Pancreas (tissue), 10 donors: ENCODE measurements at regions not wholly inside any gene's neighbourhood (a gene's known extent, or its start where the extent isn't known, plus 50 kb on each side); places are given as distances from the start of the nearest gene placed in this dataset.

Source experiments
- ATAC-seq, 4 donors: fragments of 200-7000 bp; cut with Tn5 transposase; one replicate each; pipeline versions ENCODE4 v1.8.0 to v1.9.1; 2020; ENCODE audit warnings: mild to moderate bottlenecking in 4 of 4, moderate library complexity in 4 of 4
- DNase-seq, 6 donors: peaks; one replicate each; pipeline ENCODE4 v3.0.0-alpha.2; 2020
- FAIRE-seq: peaks from 2 replicates; lab custom pipeline; 2012; peaks lifted over from hg19 to GRCh38; lab: Jason Lieb, UNC
- H3K27ac ChIP-seq, 4 donors: fragments of 200-600 bp; sonication (generic); 1 replicate in 3 of 4; 2 replicates in 1 of 4; pipeline versions ENCODE4 v1.5.0 to v1.8.0; 2020
- H3K27me3 ChIP-seq, 4 donors: fragments of 200-600 bp; one replicate each; pipeline ENCODE4 v1.8.0; 2021
- H3K36me3 ChIP-seq, 3 donors: fragments of 200-600 bp; sonication (generic) in 1 of 3; one replicate each; pipeline versions ENCODE4 v1.5.0 to v1.8.0; 2020 to 2021
- H3K4me1 ChIP-seq, 3 donors: fragments of 200-600 bp; one replicate each; pipeline ENCODE4 v1.8.0; 2021
- H3K4me3 ChIP-seq, 4 donors: fragments of 200-600 bp; sonication (generic) in 2 of 4; one replicate each; pipeline versions ENCODE4 v1.5.0 to v1.8.0; 2020 to 2021
- H3K9me3 ChIP-seq, 4 donors: fragments of 200-600 bp; one replicate each; pipeline ENCODE4 v1.8.0; 2021
- WGBS, 2 donors: extraction: QIAGEN DNeasy Blood & Tissue Kit; methylation state at CpG; one replicate each; pipeline ENCODE4 v1.1.7; 2013; 5-methylcytosine and 5-hydroxymethylcytosine counted together
- intact Hi-C, 3 donors: fragments of 100-400 bp; cut with DNase I; formaldehyde crosslinking; loops; one replicate each; pipeline versions ENCODE4 v1.11.1 to v1.14.2; 2022
- TF ChIP-seq, protein P1 (sequence below), 4 donors: fragments of 200-600 bp; sonication (generic) in 3 of 4; IDR thresholded peaks; one replicate each; pipeline versions ENCODE4 v1.5.0 to v1.8.0; 2021; ENCODE audit warnings: antibody characterized with exemption in 4 of 4
- donor health status: healthy with polysubstance abuse.
- donor health status: DM: no; HTN: no; CAD: no; lungs with moderate emphysema.
- donor health status: DM: no; HTN: no; CAD: no.
- donor health status: control.
- donor health status: control.
- donor health status: Bipolar disorder and iron deficiency.
- donor health status: DM: yes; HTN: yes; CAD: no.
- donor health status: DM: no; HTN: no; CAD: no.
- donor health status: DM: no; HTN: no; CAD: no.
- donor health status: DM: yes; HTN: yes; CAD: no.

DNA sequence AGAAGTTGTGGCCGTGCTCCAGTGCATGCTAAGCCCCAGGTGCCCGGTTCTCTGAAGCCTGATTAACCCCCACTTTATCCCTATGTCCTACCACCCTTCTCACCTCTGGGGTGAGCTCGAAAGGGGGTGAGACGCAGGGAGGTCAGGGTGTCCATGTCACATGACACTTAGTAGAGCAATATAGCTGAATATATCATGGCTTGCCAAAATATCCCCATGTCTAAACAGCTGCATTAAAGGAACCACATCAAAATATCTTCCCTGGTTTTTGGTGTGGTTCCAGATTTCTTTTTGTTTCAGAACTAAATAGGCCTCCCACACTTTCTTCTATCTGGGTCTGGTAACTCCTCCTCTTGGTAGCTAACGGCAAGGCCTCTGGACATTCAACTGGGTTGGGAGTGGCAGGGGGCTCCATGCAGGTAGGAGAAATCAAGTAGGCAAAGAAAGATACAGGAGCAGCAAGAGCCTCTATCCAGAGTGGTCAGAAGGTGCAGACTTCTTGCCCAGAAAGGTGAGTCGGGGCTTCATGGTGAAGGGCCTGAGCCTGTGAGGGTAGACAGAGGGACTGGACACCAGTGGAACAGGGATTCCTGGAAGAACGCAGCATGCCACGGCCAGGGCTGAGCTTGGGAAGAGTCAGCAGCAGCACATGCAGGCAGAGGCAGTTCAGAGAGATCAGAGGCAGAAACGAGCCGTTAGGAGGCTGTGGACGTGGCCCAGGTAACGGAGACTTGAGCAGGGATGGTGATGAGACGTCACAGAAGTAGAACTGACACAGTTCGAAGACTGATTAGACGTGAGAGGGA lies 202.8 kb upstream of the DIO3 start:
- 74 to 83% methylated on average over 15 of the region's 15 CpGs for WGBS, 2 donors
- Histone ChIP-seq H3K27ac (no peak overlapping the region), H3K9me3 (no peaks in the 10 kb centered on the region), H3K4me3 (no peak overlapping the region), H3K27me3 (no peaks in the 10 kb centered on the region), H3K4me1 (no peaks in the 10 kb centered on the region), H3K36me3 (no peaks in the 10 kb centered on the region)
- DNase-seq: no peak
- TF ChIP-seq, protein P1, sequence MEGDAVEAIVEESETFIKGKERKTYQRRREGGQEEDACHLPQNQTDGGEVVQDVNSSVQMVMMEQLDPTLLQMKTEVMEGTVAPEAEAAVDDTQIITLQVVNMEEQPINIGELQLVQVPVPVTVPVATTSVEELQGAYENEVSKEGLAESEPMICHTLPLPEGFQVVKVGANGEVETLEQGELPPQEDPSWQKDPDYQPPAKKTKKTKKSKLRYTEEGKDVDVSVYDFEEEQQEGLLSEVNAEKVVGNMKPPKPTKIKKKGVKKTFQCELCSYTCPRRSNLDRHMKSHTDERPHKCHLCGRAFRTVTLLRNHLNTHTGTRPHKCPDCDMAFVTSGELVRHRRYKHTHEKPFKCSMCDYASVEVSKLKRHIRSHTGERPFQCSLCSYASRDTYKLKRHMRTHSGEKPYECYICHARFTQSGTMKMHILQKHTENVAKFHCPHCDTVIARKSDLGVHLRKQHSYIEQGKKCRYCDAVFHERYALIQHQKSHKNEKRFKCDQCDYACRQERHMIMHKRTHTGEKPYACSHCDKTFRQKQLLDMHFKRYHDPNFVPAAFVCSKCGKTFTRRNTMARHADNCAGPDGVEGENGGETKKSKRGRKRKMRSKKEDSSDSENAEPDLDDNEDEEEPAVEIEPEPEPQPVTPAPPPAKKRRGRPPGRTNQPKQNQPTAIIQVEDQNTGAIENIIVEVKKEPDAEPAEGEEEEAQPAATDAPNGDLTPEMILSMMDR (IDR thresholded peaks at IDR 0.05): no peak
- ATAC-seq: no peak
- no peak for FAIRE-seq
- intact Hi-C loops: no loop called here

DNA sequence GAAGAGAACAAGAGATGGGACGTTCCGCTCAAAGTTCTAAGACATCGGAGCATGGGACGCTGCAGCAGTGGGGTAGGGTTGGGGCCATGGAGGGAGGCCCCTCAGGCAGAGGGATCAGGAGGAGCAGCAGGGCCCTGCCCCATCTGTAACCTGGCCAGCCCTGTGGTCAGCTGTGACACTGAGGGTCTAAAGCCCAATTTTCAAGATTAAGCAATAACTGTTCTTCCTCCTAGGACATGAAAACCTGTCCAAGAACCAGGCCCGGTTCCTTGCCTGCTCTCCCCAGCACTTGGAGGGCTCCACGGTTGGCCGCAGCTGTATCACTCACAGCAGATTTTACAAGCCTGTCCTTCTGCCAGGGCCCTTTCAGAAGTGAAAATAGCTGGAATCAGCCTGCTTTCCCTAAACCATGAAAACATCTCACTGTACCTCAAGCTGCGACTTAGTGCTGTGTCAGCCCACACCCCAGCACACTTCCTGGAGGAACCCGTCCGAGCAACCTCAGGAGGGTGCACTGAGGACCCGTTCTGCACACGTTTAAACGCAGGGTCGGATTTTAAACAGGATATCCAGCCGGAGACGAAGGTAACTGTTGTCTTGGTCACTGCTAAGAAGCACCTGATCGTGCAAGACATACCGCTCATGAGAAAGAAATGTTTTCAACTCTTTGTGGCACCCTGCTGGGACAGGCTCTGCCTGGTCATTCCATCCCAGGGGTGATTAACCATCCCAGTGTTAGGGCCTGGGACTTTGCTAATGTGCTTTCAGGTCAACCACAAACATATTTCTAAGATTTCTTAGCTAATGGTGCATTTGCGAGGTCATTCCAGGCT lies 201.9 kb upstream of the DIO3 start:
- 80 to 86% methylated on average over 19 of the region's 19 CpGs for whole genome bisulfite sequencing, 2 donors
- no peak for FAIRE-seq
- Histone ChIP-seq H3K27ac (no peak overlapping the region), H3K27me3 (no peaks in the 10 kb centered on the region), H3K9me3 (no peaks in the 10 kb centered on the region), H3K36me3 (no peaks in the 10 kb centered on the region), H3K4me3 (no peak overlapping the region), H3K4me1 (no peaks in the 10 kb centered on the region)
- TF ChIP-seq, protein P1 (IDR thresholded peaks at IDR 0.05): no peak
- ATAC-seq: peak in 3 of 4 donors; percentile 17 to 49 (median 29)
- intact Hi-C loops: no loop called here
- DNase-seq: no peak

DNA sequence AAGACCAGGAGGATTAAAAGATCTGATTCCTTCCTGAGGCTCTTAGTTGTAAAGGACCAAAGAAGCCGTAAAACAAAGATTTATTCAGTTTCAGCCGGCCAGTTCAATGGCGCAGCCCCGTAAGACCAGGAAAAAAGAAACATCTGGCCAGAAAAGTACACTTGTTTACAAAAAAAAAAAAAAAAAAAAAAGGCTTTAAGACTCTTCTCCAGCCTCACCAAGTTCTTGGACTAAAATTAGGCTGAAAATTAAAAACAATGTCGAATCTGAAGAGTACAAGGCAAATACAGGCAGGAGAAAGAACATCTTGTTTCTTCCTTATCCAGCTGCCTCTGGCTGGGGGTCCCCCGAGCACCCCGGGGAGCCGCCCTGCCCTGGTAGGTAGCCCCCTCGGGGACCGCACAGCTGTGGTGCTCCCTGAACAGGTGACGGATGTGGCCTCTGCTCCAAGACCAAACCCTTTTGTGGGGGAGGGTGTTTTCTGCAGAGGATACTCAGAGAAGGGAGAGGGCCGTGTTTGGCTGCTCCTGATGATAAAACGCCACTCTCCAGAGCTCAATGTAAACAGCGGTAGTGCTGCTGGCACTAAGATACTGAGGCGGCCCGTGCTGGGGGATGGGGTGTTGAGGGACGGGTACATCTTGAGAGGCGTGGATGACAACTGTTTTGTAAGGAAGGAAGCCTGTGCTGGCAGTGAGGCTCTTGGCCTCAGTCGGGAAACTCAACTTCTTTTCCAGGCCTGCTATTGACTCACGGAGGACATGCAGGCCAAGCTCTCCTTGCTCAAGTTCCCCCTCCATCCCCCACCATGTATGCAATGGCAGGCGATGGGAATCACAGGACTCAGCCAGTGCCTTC lies 201.0 kb upstream of the DIO3 start:
- Histone ChIP-seq H3K27me3 (no peaks in the 10 kb centered on the region), H3K27ac (no peak overlapping the region), H3K4me1 (no peaks in the 10 kb centered on the region), H3K4me3 (no peak overlapping the region), H3K36me3 (no peaks in the 10 kb centered on the region), H3K9me3 (no peaks in the 10 kb centered on the region)
- DNase-seq (no peak), ATAC-seq (peak in 3 of 4 donors; percentile 13 to 38 (median 36)), FAIRE-seq (no peak)
- intact Hi-C loops: no loop called here
- TF ChIP-seq, protein P1 (IDR thresholded peaks at IDR 0.05): no peak
- 52 to 61% methylated on average over 21 of the region's 21 CpGs for WGBS, 2 donors

GRCh38 chr14:101361044-101361443 lies 200.3 kb upstream of the DIO3 start:
- FAIRE-seq (no peak), DNase-seq (no peak), ATAC-seq (peak in 1 of 4 donors; percentile 26)
- Histone ChIP-seq H3K27me3 (no peaks in the 10 kb centered on the region), H3K27ac (no peak overlapping the region), H3K4me3 (no peak overlapping the region), H3K9me3 (no peaks in the 10 kb centered on the region), H3K4me1 (no peaks in the 10 kb centered on the region), H3K36me3 (no peaks in the 10 kb centered on the region)
- TF ChIP-seq, protein P1 (IDR thresholded peaks at IDR 0.05): no peak
- 64 to 65% methylated on average over 16 of the region's 16 CpGs for WGBS, 2 donors
- intact Hi-C loops: no loop called here
